GM21723 (cell line): ENCODE measurements at regions not wholly inside any gene's neighbourhood (a gene's known extent, or its start where the extent isn't known, plus 50 kb on each side); places are given as distances from the start of the nearest gene placed in this dataset.

Experiments
- ATAC-seq: cut with Tn5 transposase; IDR thresholded peaks from one replicate; pipeline ENCODE4 v1.9.1; 2021; ENCODE audit warnings: mild to moderate bottlenecking, moderate library complexity; ENCODE audit not compliant: unreplicated experiment

GRCh38 chr10:123567984-123568739 lies 98.0 kb upstream of the GPR26 start:
- no peak for ATAC-seq

- ATAC-seq = no peak
These were observed 97.4 kb upstream of the GPR26 start for GRCh38 chr10:123568751-123569150.

- no peak for ATAC-seq
These were observed 96.6 kb upstream of the GPR26 start for GRCh38 chr10:123569436-123570035.

- ATAC-seq = no peak
These were observed 95.9 kb upstream of the GPR26 start for GRCh38 chr10:123570051-123570897.

- ATAC-seq = no peak
These were observed 95.1 kb upstream of the GPR26 start for GRCh38 chr10:123570898-123571515.

GRCh38 chr10:123571978-123572377 lies 94.2 kb upstream of the GPR26 start:
- ATAC-seq = no peak

GRCh38 chr10:123573236-123574108 lies 92.7 kb upstream of the GPR26 start:
- no peak for ATAC-seq

- no peak for ATAC-seq
These were observed 92.0 kb upstream of the GPR26 start for GRCh38 chr10:123574109-123574698.

GRCh38 chr10:123575105-123575504 lies 91.0 kb upstream of the GPR26 start:
- no peak for ATAC-seq

- ATAC-seq = no peak
These were observed 89.4 kb upstream of the GPR26 start for GRCh38 chr10:123576706-123577105.

- no peak for ATAC-seq
These were observed 88.2 kb upstream of the GPR26 start for GRCh38 chr10:123577921-123578461.

- ATAC-seq = no peak
These were observed 87.4 kb upstream of the GPR26 start for GRCh38 chr10:123578721-123579120.

- ATAC-seq = no peak
These were observed 86.5 kb upstream of the GPR26 start for GRCh38 chr10:123579675-123580074.

GRCh38 chr10:123580426-123580825 lies 85.7 kb upstream of the GPR26 start:
- no peak for ATAC-seq

- no peak for ATAC-seq
These were observed 84.5 kb upstream of the GPR26 start for GRCh38 chr10:123581656-123582055.

- ATAC-seq = peak; percentile 73
These were observed 83.8 kb upstream of the GPR26 start for GRCh38 chr10:123582084-123582989.

- no peak for ATAC-seq
These were observed 82.3 kb upstream of the GPR26 start for GRCh38 chr10:123583639-123584418.

- ATAC-seq = no peak
These were observed 81.8 kb upstream of the GPR26 start for GRCh38 chr10:123584419-123584775.
